Esophagus muscularis mucosa (tissue), 3 donors: ENCODE measurements at regions not wholly inside any gene's neighbourhood (a gene's known extent, or its start where the extent isn't known, plus 50 kb on each side); places are given as distances from the start of the nearest gene placed in this dataset.

Experiments used
- CTCF ChIP-seq, 3 experiments: fragments of 200-600 bp in 2 of 3; fragments of 450-650 bp in 1 of 3; sonication (generic) in 2 of 3; IDR thresholded peaks; one replicate each; pipeline ENCODE4 v1.5.1; 2017 to 2019; ENCODE audit warnings: antibody characterized with exemption in 3 of 3, mild to moderate bottlenecking in 2 of 3, moderate library complexity in 1 of 3
- POLR2A ChIP-seq: fragments of 450-650 bp; IDR thresholded peaks from one replicate; pipeline ENCODE4 v1.6.1; 2017; ENCODE audit warnings: antibody characterized with exemption, moderate library complexity, mild to moderate bottlenecking, low read depth

GRCh38 chr14:83830316-83830715 lies 1699.6 kb upstream of the FLRT2 start:
- no peak for TF ChIP-seq CTCF (IDR thresholded peaks at IDR 0.05)
- no peak for TF ChIP-seq POLR2A
